Mucosa of descending colon (tissue), 3 donors: ENCODE measurements at regions not wholly inside any gene's neighbourhood (a gene's known extent, or its start where the extent isn't known, plus 50 kb on each side); places are given as distances from the start of the nearest gene placed in this dataset.
"Not testable (repeated sequence)": the region's sequence is repeated elsewhere in the genome, so short reads cannot be mapped to it uniquely, and the experiment has no call there.

Experiments
- ATAC-seq: fragments of 200-7000 bp; cut with Tn5 transposase; one replicate; pipeline ENCODE4 v1.9.1; 2020; ENCODE audit warnings: mild to moderate bottlenecking, moderate library complexity
- DNase-seq, 3 donors: peaks; one replicate each; pipeline ENCODE4 v3.0.0-alpha.2; 2020
- H3K36me3 ChIP-seq: fragments of 200-600 bp; one replicate; pipeline ENCODE4 v1.8.0; 2021; ENCODE audit warnings: low read depth, mild to moderate bottlenecking
- H3K4me1 ChIP-seq: fragments of 200-600 bp; one replicate; pipeline ENCODE4 v1.8.0; 2021; ENCODE audit warnings: low read depth, mild to moderate bottlenecking
- H3K4me3 ChIP-seq: fragments of 200-600 bp; one replicate; pipeline ENCODE4 v1.8.0; 2021; ENCODE audit warnings: mild to moderate bottlenecking
- H3K9me3 ChIP-seq: fragments of 200-600 bp; one replicate; pipeline ENCODE4 v1.8.0; 2021; ENCODE audit warnings: mild to moderate bottlenecking
- intact Hi-C, 2 donors: fragments of 100-400 bp; cut with DNase I in 1 of 2; cut with micrococcal nuclease in 1 of 2; formaldehyde crosslinking; loops; one replicate each; pipeline versions ENCODE4 v1.11.0 to v1.11.1; 2022; cut with DNase I, micrococcal nuclease
- TF ChIP-seq, protein P1 (sequence below): fragments of 200-600 bp; IDR thresholded peaks from one replicate; pipeline ENCODE4 v1.8.0; 2022; ENCODE audit warnings: antibody characterized with exemption, mild to moderate bottlenecking
- donor health status: DM: no; HTN: no; CAD: no; lungs with moderate emphysema.
- donor health status: DM: no; HTN: no; CAD: no.
- donor health status: DM: no; HTN: yes; CAD: no.

DNA sequence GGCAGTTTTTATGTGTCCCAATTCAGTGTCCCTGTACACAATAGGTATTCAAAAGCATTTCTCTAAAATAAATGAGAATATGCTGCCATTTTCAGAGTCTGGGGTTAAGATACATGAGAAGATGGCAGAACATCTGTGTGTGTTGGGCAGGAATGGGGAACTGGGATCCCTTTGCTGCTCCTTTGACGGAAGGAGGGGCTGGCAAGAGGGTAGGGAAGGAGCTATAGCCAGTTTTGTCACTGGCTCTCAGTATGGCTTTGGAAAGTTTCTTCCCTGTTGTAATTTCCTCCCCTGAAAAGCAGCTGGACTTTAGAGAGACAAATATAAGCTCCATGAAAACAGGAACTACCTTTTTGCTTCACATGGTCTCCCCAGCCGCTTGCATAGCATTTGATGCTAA is 137.5 kb upstream of the PRR23C start:
- ATAC-seq, result no peak
- TF ChIP-seq, protein P1, sequence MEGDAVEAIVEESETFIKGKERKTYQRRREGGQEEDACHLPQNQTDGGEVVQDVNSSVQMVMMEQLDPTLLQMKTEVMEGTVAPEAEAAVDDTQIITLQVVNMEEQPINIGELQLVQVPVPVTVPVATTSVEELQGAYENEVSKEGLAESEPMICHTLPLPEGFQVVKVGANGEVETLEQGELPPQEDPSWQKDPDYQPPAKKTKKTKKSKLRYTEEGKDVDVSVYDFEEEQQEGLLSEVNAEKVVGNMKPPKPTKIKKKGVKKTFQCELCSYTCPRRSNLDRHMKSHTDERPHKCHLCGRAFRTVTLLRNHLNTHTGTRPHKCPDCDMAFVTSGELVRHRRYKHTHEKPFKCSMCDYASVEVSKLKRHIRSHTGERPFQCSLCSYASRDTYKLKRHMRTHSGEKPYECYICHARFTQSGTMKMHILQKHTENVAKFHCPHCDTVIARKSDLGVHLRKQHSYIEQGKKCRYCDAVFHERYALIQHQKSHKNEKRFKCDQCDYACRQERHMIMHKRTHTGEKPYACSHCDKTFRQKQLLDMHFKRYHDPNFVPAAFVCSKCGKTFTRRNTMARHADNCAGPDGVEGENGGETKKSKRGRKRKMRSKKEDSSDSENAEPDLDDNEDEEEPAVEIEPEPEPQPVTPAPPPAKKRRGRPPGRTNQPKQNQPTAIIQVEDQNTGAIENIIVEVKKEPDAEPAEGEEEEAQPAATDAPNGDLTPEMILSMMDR, result no peak
- intact Hi-C loops, result no loop called here
- no peak overlapping the region for H3K4me3 ChIP-seq
- peaks cover 3% of the 10 kb centered on the region for H3K4me1 ChIP-seq
- H3K36me3 ChIP-seq, result no peaks in the 10 kb centered on the region
- peaks cover 8% of the 10 kb centered on the region for H3K9me3 ChIP-seq
- DNase-seq, result no peak

DNA sequence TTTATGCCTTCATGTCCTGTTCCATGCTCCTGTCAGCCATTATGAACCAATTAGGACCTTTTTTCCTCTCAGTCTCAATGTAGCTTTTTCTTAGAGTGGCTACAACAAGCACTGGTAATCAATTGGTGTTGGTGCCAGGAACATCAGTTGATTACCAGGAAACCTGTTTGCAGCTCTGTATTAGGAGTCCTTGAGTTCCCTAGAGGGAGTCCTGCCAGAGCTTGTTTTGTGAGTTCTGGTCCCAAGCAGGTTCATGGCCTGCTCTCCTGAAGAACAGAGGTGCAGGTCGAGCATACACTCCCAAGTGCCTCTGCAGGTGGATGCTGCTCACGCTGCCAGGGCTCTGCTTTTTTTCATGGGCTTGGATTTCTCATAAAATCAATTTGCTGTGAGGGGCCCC is 137.9 kb upstream of the PRR23C start:
- intact Hi-C loops, result no loop called here
- Histone ChIP-seq H3K9me3 (peaks cover 8% of the 10 kb centered on the region), H3K36me3 (no peaks in the 10 kb centered on the region), H3K4me3 (no peak overlapping the region), H3K4me1 (peaks cover 5% of the 10 kb centered on the region)
- TF ChIP-seq, protein P1, result no peak
- ATAC-seq, result no peak
- DNase-seq, result no peak

DNA sequence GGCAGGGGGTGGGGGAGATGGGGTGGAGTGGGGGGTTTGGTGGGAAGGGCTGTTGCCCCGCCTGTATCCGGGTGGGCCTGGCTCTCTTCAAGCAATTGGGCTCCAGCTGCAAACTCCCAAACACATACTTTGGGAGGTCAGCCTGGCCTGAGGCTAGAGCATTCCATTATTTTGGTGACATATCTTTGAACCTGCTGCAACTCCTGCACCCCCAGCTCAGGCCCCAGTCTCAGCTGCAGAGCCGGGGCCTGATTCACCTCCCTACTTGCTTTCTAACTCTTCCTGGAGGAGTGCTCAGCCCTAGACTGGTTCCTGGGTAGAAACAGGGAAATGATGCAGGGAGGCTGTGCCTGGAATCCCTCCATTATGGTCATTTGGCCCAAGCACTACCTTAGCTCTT is 140.8 kb upstream of the PRR23C start:
- peaks cover 5% of the 10 kb centered on the region for H3K9me3 ChIP-seq
- no peak overlapping the region for H3K4me3 ChIP-seq
- DNase-seq (no peak), ATAC-seq (no peak)
- peaks cover 5% of the 10 kb centered on the region for H3K4me1 ChIP-seq
- no peaks in the 10 kb centered on the region for H3K36me3 ChIP-seq
- intact Hi-C loops, result no loop called here
- TF ChIP-seq, protein P1, result no peak

DNA sequence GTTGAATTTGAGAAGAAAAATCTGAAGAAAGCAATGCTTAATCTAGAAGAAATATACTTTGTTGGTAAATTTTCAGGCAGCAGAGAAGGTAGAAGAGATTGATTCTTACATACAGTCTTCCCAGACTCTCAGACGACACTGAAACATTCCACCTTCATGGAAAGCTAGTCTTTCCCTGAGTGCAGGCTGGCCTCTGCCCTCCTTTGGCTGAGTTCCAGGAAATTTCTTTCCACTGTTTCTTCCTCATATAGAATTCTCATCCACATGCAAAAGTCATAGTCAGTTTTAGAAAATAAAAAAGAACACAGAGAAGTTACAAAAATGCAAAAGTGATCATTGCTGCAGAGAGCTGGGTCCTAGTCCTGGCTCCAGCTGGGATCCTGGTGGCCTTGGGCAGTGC is 142.5 kb upstream of the PRR23C start:
- intact Hi-C loops, result no loop called here
- Histone ChIP-seq H3K4me3 (no peak overlapping the region), H3K4me1 (peaks cover 5% of the 10 kb centered on the region), H3K36me3 (no peaks in the 10 kb centered on the region), H3K9me3 (no peaks in the 10 kb centered on the region)
- peak; percentile 68 for ATAC-seq
- TF ChIP-seq, protein P1, result no peak
- peak in 1 of 3 donors; percentile 60 for DNase-seq

DNA sequence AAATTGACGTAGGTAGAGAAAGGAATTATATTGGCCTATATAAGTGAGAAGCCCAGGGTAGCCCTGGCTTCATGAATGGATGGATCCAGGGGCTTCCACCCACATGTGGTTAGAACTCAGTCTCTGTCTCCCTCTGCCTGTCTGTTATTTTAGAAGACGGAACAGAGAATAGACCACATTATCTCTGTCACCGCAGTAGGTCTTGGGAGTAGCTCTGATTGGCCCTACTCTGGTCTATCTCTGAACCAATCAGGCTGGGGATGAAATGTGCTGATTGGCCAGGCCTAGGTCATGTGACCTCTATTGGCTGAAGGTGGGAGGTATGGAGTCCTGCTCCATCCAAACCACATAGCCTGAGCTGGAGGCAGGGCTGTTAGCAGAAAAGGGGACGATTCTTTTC is 143.0 kb upstream of the PRR23C start:
- Histone ChIP-seq H3K36me3 (no peaks in the 10 kb centered on the region), H3K4me3 (no peak overlapping the region), H3K4me1 (peaks cover 5% of the 10 kb centered on the region), H3K9me3 (no peaks in the 10 kb centered on the region)
- TF ChIP-seq, protein P1, result no peak
- intact Hi-C loops, result no loop called here
- DNase-seq (no peak), ATAC-seq (no peak)

DNA sequence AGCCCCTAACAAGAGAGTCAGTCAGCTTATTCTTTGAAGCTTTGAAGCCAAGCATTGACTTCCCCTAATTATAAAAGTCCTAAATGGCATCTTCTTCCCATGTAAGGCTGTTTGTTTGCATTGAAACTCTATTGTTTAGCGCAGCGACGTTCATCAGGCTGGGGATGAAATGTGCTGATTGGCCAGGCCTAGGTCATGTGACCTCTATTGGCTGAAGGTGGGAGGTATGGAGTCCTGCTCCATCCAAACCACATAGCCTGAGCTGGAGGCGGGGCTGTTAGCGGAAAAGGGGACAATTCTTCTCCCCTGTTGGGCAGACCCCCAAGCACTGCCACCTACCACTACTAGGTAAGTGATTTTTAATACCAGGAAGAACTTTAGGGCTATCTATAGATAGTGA is 145.3 kb upstream of the PRR23C start:
- Histone ChIP-seq H3K36me3 (no peaks in the 10 kb centered on the region), H3K4me3 (no peak overlapping the region), H3K9me3 (no peaks in the 10 kb centered on the region), H3K4me1 (peaks cover 5% of the 10 kb centered on the region)
- DNase-seq (no peak), ATAC-seq (no peak)
- intact Hi-C loops, result no loop called here
- TF ChIP-seq, protein P1, result no peak

DNA sequence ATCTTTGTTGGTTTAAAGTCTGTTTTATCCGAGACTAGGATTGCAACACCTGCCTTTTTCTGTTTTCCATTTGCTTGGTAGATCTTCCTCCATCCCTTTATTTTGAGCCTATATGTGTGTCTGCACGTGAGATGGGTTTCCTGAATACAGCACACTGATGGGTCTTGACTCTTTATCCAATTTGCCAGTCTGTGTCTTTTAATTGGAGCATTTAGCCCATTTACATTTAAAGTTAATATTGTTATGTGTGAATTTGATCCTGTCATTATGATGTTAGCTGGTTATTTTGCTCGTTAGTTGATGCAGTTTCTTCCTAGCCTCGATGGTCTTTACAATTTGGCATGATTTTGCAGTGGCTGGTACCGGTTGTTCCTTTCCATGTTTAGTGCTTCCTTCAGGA is 149.4 kb upstream of the MRPS22 start:
- H3K36me3 ChIP-seq, intact Hi-C loops, DNase-seq, H3K4me3 ChIP-seq, ATAC-seq, H3K4me1 ChIP-seq, H3K9me3 ChIP-seq: not testable (repeated sequence)

DNA sequence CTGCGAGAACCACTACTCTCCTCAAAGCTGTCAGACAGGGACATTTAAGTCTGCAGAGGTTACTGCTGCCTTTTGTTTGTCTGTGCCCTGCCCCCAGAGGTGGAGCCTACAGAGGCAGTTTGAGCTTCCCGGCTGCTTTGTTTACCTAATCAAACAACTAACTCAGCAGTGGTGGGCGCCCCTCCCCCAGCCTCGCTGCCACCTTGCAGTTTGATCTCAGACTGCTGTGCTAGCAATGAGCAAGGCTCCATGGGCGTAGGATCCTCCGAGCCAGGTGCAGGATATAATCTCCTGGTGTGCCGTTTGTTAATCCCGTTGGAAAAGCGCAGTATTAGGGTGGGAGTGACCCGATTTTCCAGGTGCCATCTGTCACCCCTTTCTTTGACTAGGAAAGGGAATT is 147.7 kb upstream of the MRPS22 start:
- intact Hi-C loops, H3K4me1 ChIP-seq, H3K9me3 ChIP-seq, DNase-seq, H3K4me3 ChIP-seq, H3K36me3 ChIP-seq, ATAC-seq: not testable (repeated sequence)
